ENCODE measurements at regions not wholly inside any gene's neighbourhood (a gene's known extent, or its start where the extent isn't known, plus 50 kb on each side); places are given as distances from the start of the nearest gene placed in this dataset.

GRCh38 chr6:12479881-12480280, 189.7 kb downstream of the EDN1 start:
- no peak for DNase-seq
- H3K27ac ChIP-seq (ENCODE audit: insufficient read length, low read depth, low read length), result no peak overlapping the region
- no peak overlapping the region for H3K23ac ChIP-seq (ENCODE audit: insufficient read length, low read depth, low read length)
- no peaks in the 10 kb centered on the region; the same call in 1 of the 2 replicates for H3K4me1 ChIP-seq (ENCODE audit: insufficient read depth, low read length)
- no peak overlapping the region for H2BK15ac ChIP-seq (ENCODE audit: low read depth, low read length)
- no peak overlapping the region for H2BK20ac ChIP-seq (ENCODE audit: low read depth, low read length, poor library complexity, severe bottlenecking)
- H3K27me3 ChIP-seq (ENCODE audit: insufficient read depth, low read length), result no peaks in the 10 kb centered on the region
- H2AK5ac ChIP-seq (ENCODE audit: insufficient read length, low read length), result no peak overlapping the region
- no peak overlapping the region for H3K18ac ChIP-seq (ENCODE audit: insufficient read length, low read depth, low read length)
- no peaks in the 10 kb centered on the region for H3K79me1 ChIP-seq (ENCODE audit: insufficient read depth, low read depth, low read length, poor library complexity, severe bottlenecking)
- H3K27ac Mint-ChIP-seq, result no peak overlapping the region
- no peak overlapping the region for H3K4ac ChIP-seq (ENCODE audit: low read depth, low read length)
- H3K27me3 Mint-ChIP-seq (ENCODE audit: low read depth), result no peaks in the 10 kb centered on the region
- no peaks in the 10 kb centered on the region for H3K9me3 ChIP-seq (ENCODE audit: control insufficient read depth, low read depth, low read length)
- no peak overlapping the region for H3K4me2 ChIP-seq (ENCODE audit: insufficient read depth, insufficient read length, low read length)
- H3K4me3 Mint-ChIP-seq, result no peak overlapping the region
- no peak overlapping the region for H3T11ph ChIP-seq (ENCODE audit: low read length)
- H2BK120ac ChIP-seq (ENCODE audit: low read depth, low read length, poor library complexity, severe bottlenecking), result no peak overlapping the region
- no peak overlapping the region for H4K91ac ChIP-seq (ENCODE audit: insufficient read length, low read depth, low read length)
- TF ChIP-seq, protein P1, sequence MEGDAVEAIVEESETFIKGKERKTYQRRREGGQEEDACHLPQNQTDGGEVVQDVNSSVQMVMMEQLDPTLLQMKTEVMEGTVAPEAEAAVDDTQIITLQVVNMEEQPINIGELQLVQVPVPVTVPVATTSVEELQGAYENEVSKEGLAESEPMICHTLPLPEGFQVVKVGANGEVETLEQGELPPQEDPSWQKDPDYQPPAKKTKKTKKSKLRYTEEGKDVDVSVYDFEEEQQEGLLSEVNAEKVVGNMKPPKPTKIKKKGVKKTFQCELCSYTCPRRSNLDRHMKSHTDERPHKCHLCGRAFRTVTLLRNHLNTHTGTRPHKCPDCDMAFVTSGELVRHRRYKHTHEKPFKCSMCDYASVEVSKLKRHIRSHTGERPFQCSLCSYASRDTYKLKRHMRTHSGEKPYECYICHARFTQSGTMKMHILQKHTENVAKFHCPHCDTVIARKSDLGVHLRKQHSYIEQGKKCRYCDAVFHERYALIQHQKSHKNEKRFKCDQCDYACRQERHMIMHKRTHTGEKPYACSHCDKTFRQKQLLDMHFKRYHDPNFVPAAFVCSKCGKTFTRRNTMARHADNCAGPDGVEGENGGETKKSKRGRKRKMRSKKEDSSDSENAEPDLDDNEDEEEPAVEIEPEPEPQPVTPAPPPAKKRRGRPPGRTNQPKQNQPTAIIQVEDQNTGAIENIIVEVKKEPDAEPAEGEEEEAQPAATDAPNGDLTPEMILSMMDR (conservative IDR thresholded peaks at IDR 0.05), result no peak
- H3K4me1 Mint-ChIP-seq, result peaks cover 10 to 25% of the 10 kb centered on the region in 2 experiments
- H4K8ac ChIP-seq (replicated peaks; ENCODE audit: insufficient read length, low read depth, low read length), result no peak overlapping the region
- no peak overlapping the region for H2AFZ ChIP-seq (ENCODE audit: low read length)
- no peak overlapping the region for H2BK12ac ChIP-seq (ENCODE audit: insufficient read length, low read depth, low read length)
- no peaks in the 10 kb centered on the region for H3K9me3 Mint-ChIP-seq
- H3K14ac ChIP-seq (ENCODE audit: insufficient read depth, low read length), result no peak overlapping the region
- H3K23me2 ChIP-seq (ENCODE audit: insufficient read length, low read depth, low read length, poor library complexity, severe bottlenecking), result no peaks in the 10 kb centered on the region
- H3K79me2 ChIP-seq (ENCODE audit: insufficient read depth, low read length), result no peaks in the 10 kb centered on the region
- H4K5ac ChIP-seq (ENCODE audit: insufficient read length, low read depth, low read length), result no peak overlapping the region
- H4K20me1 ChIP-seq (ENCODE audit: control insufficient read depth, insufficient read depth, insufficient read length), result no peaks in the 10 kb centered on the region
- peaks cover 0 to 11% (median 0%) of the 10 kb centered on the region in 3 experiments; a peak in 1 of 7 replicates for H3K36me3 Mint-ChIP-seq (ENCODE audit: insufficient read depth in 1 of 3, low read depth in 3 of 3)
- H3K56ac ChIP-seq (ENCODE audit: insufficient read length, low read depth, low read length), result no peak overlapping the region
- H3K9ac ChIP-seq (ENCODE audit: extremely low read depth, insufficient read length, low read length), result no peak overlapping the region
- no peak overlapping the region for H2BK5ac ChIP-seq (ENCODE audit: insufficient read length, low read length)
- WGBS (ENCODE audit: extremely low coverage, insufficient read length, low lambda C conversion rate), result no CpG with 5 or more reads among the region's 2 CpGs

Measured in H9 (cell line).